BJ (cell line): ENCODE measurements at regions not wholly inside any gene's neighbourhood (a gene's known extent, or its start where the extent isn't known, plus 50 kb on each side); places are given as distances from the start of the nearest gene placed in this dataset.

Experiments used
- CTCF ChIA-PET: fragments of 350-600 bp; formaldehyde crosslinking; extraction: SDS; loops from one replicate; lab custom pipeline; 2021; ENCODE audit warnings: antibody characterized with exemption, inconsistent platforms; lab: Yijun Ruan, JAX
- POLR2A ChIA-PET: fragments of 300-600 bp; sonication (Branson Sonifier 250); formaldehyde crosslinking; extraction: SDS; loops from one replicate; lab custom pipeline; 2021; ENCODE audit warnings: antibody characterized with exemption; lab: Charles Lee
- DNase-seq: peaks from one replicate; pipeline ENCODE4 v3.0.0-alpha.2; 2011; ENCODE audit warnings: low read depth
- H3K27me3 ChIP-seq: 2 replicates; pipeline ENCODE4 v1.6.0; 2011; ENCODE audit warnings: low read length; ENCODE audit not compliant: control insufficient read depth, insufficient read depth
- H3K36me3 ChIP-seq: 2 replicates; pipeline ENCODE4 v1.5.1; 2011; ENCODE audit warnings: low read length; ENCODE audit not compliant: control insufficient read depth, insufficient read depth
- H3K4me3 ChIP-seq: 2 replicates; pipeline ENCODE4 v1.5.1; 2011; ENCODE audit warnings: low read depth, mild to moderate bottlenecking, control low read depth, low read length
- CTCF ChIP-seq: IDR thresholded peaks from 2 replicates; pipeline ENCODE4 v1.5.1; 2011; ENCODE audit warnings: low read depth, mild to moderate bottlenecking, control low read depth, inconsistent platforms, low read length, moderate library complexity; ENCODE audit not compliant: insufficient read depth

DNA sequence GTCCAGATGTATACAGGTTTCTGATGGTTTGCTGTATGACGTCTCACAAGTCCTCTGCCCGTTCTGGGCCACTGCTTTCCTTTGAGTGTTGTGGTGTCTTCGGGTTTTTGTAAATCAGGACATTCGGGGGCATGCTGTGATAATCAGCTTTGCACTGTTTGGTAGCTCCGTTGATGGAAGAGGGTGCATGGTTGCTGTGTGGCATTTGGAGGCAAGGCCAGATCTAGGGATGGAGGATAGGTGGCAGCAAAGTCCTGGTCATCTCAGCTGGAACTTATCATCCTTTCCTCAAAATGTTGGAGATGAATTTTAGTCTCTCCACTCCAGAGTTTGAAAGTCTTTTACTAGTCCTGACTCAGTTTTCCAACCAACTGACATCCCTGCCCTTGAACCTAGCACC, 91.0 kb downstream of the SCP2D1 start:
- CTCF ChIA-PET, result interaction anchor here (1.0 kb wide), 1 partner anchor 10 kb away, joined by 3 read pairs; no protein-coding TSS in a partner anchor
- H3K4me3 ChIP-seq, result no peak overlapping the region
- POLR2A ChIA-PET, result no interaction called here
- H3K36me3 ChIP-seq, result no peaks in the 10 kb centered on the region
- H3K27me3 ChIP-seq, result no peaks in the 10 kb centered on the region
- no peak for TF ChIP-seq CTCF
- DNase-seq, result no peak

DNA sequence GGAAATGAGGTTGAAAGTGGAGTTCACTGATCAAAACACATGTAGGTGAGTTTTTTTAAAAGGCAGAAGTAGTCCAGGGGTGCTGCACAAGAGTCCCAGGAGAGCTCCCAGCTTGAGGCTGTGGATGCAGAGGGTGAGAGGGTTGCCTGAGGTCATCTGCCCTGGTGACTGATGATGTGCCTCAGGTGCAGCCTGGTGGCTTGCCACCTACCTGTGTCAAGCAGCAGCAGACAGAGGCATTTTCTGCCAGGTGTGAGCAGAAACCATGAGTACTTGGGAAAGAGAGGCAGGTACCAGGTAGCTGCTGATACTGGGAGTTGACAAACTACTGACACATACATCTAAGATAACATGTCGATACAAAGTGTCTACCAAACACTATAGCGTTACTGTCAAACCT, 92.5 kb downstream of the SCP2D1 start:
- no peaks in the 10 kb centered on the region for H3K36me3 ChIP-seq
- ChIA-PET POLR2A (no interaction called here), CTCF (no interaction called here)
- H3K4me3 ChIP-seq, result no peak overlapping the region
- no peaks in the 10 kb centered on the region for H3K27me3 ChIP-seq
- no peak for TF ChIP-seq CTCF
- DNase-seq, result no peak

DNA sequence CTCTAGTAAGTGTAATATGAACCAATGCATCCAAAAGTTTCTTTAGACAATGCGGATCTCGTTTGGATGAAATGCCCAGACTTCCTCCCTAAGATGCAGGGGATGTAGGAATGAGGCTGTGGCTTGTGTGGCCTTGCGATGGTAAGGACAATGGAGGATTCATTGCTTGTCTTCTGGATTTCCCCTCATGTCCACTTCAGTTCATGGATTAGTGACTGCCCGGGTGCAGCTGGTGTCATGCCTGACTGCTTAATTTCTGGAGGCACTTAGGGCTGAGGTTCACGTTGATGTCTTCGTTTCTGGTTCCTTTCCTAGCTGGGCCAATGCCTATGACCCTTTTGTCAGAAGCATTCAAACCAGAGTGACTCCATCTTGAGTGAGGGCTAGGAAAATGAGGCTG, 93.8 kb downstream of the SCP2D1 start:
- Histone ChIP-seq H3K27me3 (no peaks in the 10 kb centered on the region), H3K4me3 (no peak overlapping the region), H3K36me3 (no peaks in the 10 kb centered on the region)
- no peak for DNase-seq
- CTCF ChIA-PET, result interaction anchor here (1.0 kb wide), 1 partner anchor 275 kb away, joined by 3 read pairs; no protein-coding TSS in a partner anchor
- no peak for TF ChIP-seq CTCF
- POLR2A ChIA-PET, result no interaction called here

GRCh38 chr20:18908109-18908508, 94.5 kb downstream of the SCP2D1 start:
- ChIA-PET POLR2A (no interaction called here), CTCF (no interaction called here)
- Histone ChIP-seq H3K4me3 (no peak overlapping the region), H3K36me3 (no peaks in the 10 kb centered on the region), H3K27me3 (no peaks in the 10 kb centered on the region)
- DNase-seq, result no peak
- no peak for TF ChIP-seq CTCF

GRCh38 chr20:18909254-18909653, 95.7 kb downstream of the SCP2D1 start:
- ChIA-PET POLR2A (no interaction called here), CTCF (no interaction called here)
- Histone ChIP-seq H3K36me3 (no peaks in the 10 kb centered on the region), H3K27me3 (no peaks in the 10 kb centered on the region), H3K4me3 (no peak overlapping the region)
- DNase-seq, result no peak
- no peak for TF ChIP-seq CTCF
